PFSK-1 (cell line): ENCODE measurements at regions not wholly inside any gene's neighbourhood (a gene's known extent, or its start where the extent isn't known, plus 50 kb on each side); places are given as distances from the start of the nearest gene placed in this dataset.

Experiments
- FOXP2 ChIP-seq: optimal IDR thresholded peaks from 2 replicates; pipeline ENCODE3; 2011; ENCODE audit warnings: borderline replicate concordance, control low read depth, inconsistent platforms; ENCODE audit not compliant: insufficient read depth; ENCODE audit errors: extremely low read length, extremely low read depth
- POLR2AphosphoS5 ChIP-seq: IDR thresholded peaks from 2 replicates; pipeline ENCODE4 v1.6.1; 2012; ENCODE audit warnings: low read depth, mild to moderate bottlenecking, control low read depth, low read length, moderate library complexity
- SIN3A ChIP-seq: IDR thresholded peaks from 2 replicates; pipeline ENCODE4 v1.6.1; 2012; ENCODE audit warnings: mild to moderate bottlenecking, low read length, moderate library complexity, borderline replicate concordance; ENCODE audit not compliant: insufficient read depth
- TAF1 ChIP-seq: IDR thresholded peaks from 2 replicates; pipeline ENCODE4 v1.6.1; 2012; ENCODE audit warnings: low read length, control low read depth, borderline replicate concordance; ENCODE audit not compliant: insufficient read depth
- TF ChIP-seq, protein P1 (sequence below), 2 experiments: IDR thresholded peaks; 2 replicates each; pipeline versions ENCODE4 v1.6.1 to v1.8.0; 2011 to 2012; ENCODE audit warnings: low read depth in 2 of 2, low read length in 2 of 2, control low read depth in 1 of 2, inconsistent platforms in 1 of 2, mild to moderate bottlenecking in 1 of 2, moderate library complexity in 1 of 2; ENCODE audit not compliant: insufficient read depth in 1 of 2

DNA sequence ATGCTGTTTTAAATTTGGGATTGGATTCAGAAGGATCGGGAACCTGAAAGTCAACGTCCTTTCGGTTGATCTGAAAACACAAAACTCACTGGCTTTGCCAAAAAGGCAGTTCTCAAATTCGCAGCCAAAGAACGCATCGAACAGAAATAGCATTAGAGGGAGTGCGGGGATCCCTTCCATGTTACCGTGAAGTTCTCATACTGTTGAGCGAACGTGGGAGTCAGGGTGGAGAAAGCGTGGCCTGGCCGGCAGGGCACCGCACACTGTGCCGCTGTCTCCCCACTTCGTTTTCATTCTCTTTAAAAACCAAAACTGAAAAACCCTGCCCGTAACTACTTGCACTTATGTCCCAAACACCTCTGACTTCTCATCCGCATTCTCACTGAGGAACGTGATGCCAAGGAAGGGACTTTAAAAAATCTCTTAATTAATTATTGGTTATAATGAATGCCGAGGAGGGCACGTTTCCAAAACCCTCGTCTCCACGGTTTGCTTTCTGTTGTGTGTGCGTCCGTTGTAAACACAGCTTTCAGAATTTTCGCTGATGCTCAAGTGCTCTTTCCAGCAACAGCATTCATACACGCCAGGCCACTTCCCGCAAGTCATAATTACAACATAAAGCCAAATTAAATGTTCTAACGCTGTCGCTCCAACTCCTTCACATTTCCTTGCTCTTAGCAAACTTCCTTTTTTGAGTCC is 60.9 kb upstream of the TWIST2 start:
- TF ChIP-seq TAF1 (no peak), POLR2AphosphoS5 (no peak), FOXP2 (no peak), SIN3A (no peak)
- TF ChIP-seq, protein P1, sequence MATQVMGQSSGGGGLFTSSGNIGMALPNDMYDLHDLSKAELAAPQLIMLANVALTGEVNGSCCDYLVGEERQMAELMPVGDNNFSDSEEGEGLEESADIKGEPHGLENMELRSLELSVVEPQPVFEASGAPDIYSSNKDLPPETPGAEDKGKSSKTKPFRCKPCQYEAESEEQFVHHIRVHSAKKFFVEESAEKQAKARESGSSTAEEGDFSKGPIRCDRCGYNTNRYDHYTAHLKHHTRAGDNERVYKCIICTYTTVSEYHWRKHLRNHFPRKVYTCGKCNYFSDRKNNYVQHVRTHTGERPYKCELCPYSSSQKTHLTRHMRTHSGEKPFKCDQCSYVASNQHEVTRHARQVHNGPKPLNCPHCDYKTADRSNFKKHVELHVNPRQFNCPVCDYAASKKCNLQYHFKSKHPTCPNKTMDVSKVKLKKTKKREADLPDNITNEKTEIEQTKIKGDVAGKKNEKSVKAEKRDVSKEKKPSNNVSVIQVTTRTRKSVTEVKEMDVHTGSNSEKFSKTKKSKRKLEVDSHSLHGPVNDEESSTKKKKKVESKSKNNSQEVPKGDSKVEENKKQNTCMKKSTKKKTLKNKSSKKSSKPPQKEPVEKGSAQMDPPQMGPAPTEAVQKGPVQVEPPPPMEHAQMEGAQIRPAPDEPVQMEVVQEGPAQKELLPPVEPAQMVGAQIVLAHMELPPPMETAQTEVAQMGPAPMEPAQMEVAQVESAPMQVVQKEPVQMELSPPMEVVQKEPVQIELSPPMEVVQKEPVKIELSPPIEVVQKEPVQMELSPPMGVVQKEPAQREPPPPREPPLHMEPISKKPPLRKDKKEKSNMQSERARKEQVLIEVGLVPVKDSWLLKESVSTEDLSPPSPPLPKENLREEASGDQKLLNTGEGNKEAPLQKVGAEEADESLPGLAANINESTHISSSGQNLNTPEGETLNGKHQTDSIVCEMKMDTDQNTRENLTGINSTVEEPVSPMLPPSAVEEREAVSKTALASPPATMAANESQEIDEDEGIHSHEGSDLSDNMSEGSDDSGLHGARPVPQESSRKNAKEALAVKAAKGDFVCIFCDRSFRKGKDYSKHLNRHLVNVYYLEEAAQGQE (IDR thresholded peaks at IDR 0.05; ENCODE audit: insufficient read depth in 1 of 2, low read depth in 2 of 2, low read length in 2 of 2), result no peak

DNA sequence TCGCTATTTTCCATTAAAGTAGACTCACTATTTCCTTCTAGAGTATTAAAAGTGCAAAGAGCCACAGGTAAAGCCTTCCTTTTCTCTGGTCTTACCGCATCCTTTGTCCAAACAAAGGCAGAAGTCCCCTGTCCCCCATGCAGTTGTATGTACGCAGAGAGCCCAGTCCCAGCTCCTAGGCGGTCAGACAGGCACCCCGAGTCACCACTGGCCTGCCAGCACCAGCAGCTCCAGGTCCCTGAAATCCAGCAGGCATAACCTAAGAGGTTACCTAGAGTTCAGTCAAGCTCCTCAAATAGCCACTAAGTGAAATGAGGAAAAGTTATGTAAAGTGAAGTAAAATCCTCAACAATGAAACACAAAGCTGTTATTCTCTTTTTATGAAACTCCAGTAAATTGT is 60.4 kb upstream of the TWIST2 start:
- TF ChIP-seq FOXP2, result no peak
- TF ChIP-seq, protein P1 (IDR thresholded peaks at IDR 0.05; ENCODE audit: insufficient read depth in 1 of 2, low read depth in 2 of 2, low read length in 2 of 2), result no peak
- no peak for TF ChIP-seq TAF1
- TF ChIP-seq SIN3A, result no peak
- no peak for TF ChIP-seq POLR2AphosphoS5

DNA sequence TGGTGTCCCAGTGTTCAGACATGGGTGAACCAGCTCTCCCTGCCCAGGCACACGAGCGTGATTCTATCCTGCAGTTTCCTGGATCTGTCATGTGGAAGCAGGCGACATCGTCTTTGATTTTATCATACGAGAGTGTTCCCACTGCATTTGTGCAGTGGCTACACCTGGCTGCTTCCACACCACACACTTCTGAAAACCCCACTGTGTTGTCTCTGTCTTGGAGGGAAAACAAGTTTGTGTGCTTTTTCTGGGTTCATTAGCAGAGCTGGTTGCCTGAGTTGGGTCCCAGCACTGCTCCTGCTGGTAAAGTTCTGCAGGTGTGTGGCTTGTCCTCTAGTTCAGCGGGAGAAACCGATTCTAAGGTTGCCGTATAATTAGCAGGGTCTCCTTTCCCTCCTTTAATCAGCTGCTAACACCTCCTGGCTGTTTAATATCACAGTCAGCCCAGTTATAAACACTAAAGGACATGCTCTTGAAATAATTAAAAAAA is 58.5 kb upstream of the TWIST2 start:
- TF ChIP-seq POLR2AphosphoS5, result no peak
- no peak for TF ChIP-seq FOXP2
- TF ChIP-seq SIN3A, result no peak
- TF ChIP-seq, protein P1 (IDR thresholded peaks at IDR 0.05; ENCODE audit: insufficient read depth in 1 of 2, low read depth in 2 of 2, low read length in 2 of 2), result no peak
- TF ChIP-seq TAF1, result no peak

DNA sequence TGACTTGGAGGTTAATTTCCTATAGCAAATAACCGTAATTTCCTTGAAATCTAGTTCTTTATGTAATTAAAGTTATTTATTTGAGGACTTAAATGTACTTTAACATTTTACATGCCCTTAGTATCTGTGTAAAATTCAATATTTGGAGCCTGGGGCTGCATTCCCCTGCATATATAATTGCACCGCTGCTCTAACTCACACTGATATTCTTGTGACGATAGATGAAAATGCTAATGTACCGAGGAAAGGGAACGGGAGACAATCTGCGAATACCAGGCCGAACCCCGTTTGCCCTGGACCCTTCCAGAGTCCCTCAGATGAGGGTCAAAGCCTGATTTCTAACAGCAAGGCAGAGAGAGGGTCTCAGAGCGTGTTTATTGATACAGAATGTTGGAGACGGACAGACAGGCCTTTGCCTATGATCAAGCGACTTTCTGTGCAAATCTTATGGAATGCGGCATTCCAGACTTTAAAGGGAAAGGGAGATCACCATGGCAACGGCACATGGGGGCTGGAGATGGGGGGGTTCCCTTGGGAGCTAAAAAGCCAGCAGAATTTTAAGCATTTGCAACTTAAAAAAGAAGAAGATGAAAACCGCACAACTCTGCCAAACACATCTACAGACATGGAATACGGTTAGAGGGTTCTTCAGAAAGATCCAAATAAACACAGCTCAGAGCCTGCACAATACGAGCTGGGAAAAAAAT is 57.6 kb upstream of the TWIST2 start:
- no peak for TF ChIP-seq FOXP2
- TF ChIP-seq, protein P1 (IDR thresholded peaks at IDR 0.05; ENCODE audit: insufficient read depth in 1 of 2, low read depth in 2 of 2, low read length in 2 of 2), result no peak
- no peak for TF ChIP-seq TAF1
- no peak for TF ChIP-seq SIN3A
- TF ChIP-seq POLR2AphosphoS5, result no peak
